GM21529 (cell line): ENCODE measurements at regions not wholly inside any gene's neighbourhood (a gene's known extent, or its start where the extent isn't known, plus 50 kb on each side); places are given as distances from the start of the nearest gene placed in this dataset.
"Not testable (repeated sequence)": the region's sequence is repeated elsewhere in the genome, so short reads cannot be mapped to it uniquely, and the experiment has no call there.

ENCODE experiments used
- ATAC-seq: cut with Tn5 transposase; IDR thresholded peaks from one replicate; pipeline ENCODE4 v1.9.1; 2021; ENCODE audit not compliant: unreplicated experiment

DNA sequence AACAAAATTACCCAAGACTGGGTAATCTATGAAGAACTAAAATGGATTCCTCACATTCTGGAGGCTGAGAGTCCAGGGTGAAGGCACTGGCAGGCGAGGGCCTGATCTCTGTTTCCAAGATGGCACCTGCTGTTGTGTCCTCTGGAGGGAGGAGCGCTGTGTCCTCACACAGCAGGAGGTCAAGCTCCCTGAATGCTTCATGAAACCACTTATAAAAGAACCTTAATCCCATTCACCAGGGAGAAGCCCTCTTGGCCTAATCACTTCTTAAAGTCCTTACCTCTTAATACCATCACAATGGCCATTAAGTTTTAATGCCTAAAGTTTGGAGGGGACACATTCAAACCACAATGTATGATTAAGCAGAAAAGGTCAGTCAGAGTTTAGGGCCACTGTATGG lies 172.4 kb downstream of the EMP1 start:
- ATAC-seq = no peak

DNA sequence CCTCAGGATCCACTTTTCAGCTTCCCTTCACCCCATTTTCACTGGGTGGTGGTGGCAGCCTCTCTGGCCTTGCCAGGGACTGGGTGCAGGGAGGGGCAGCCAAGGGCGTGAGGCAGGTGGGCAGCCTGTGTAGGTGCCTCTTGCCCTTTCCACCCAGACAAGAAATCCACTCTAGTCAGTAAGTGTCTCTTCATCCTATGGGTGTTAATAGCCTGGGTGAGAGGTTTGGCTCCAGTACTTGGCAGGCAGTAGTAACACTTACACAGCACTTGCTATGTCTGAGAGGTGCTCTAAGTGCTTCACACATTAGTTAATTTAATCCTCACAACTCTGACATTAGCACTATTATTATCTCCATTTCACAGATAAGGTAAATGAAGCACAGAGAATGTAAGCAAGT lies 171.9 kb downstream of the EMP1 start:
- ATAC-seq = no peak

DNA sequence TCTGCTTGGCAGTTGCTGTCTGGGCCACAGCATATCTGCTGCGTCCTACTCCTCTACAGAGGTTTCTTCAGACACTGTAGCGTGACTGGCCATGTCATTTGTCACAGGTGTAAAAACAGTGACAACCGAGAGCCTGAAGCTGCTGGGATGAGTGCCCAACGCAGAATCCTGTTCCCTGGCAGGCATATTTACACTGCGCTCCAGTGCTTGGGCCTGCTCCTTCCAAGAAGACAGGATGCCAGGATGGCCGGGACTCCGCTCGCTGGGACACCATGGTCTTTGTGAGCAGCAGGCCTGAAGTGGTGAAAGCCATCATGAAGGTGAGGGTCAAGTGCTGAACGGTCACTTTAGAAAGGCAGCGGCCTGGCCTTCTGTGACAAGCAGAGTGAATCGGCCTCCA lies 171.4 kb downstream of the EMP1 start:
- ATAC-seq = no peak

- ATAC-seq = no peak
Observed at GRCh38 chr12:13365748-13366366, 169.3 kb downstream of the EMP1 start.

- ATAC-seq = peak; percentile 97
Observed at GRCh38 chr12:13362260-13362841, 165.8 kb downstream of the EMP1 start.

DNA sequence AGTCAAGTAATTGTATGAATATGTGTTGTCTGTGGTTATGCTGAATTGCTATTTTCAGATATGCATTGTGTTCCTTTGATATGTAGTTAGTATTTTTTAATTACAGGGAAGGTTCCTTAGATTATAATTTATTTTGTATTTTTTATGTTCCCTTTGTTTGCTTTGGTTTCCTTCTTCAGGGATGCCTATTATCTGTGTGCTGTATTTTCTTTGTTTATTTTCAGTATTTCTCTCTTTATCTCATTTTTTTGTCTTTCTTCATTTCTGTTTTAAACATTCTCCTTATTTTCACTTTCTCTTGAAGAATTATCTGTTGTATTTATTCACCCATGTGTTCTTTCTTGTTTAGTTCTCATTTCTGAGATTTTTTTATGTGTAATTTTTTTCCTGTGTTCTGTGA lies 163.1 kb downstream of the EMP1 start:
- ATAC-seq = no peak

DNA sequence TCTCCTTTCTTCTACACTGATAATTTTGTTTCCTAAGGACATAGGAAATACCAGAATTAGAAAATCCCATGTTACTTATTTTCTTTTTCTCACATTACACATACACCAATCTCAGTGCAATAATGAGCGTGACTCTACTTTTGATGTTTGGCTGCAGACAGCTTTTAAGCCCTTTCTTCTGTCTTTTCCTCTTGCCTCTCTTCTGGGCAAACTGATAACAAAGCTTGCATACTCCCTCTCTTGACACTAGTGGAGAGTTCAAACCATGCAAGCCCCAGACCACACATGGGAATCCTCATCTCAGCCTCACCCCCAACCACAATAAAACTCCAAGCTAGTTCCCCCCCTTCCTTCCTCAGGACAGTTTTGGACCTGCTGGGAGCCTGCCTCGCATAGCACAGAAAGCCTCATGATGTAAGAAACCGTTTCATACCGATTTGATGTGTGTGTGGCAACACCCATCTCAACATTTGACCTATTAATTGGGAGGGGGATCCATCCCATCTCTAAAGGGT lies 161.9 kb downstream of the EMP1 start:
- no peak for ATAC-seq

GRCh38 chr12:13350946-13351345 lies 154.4 kb downstream of the EMP1 start:
- ATAC-seq = no peak

DNA sequence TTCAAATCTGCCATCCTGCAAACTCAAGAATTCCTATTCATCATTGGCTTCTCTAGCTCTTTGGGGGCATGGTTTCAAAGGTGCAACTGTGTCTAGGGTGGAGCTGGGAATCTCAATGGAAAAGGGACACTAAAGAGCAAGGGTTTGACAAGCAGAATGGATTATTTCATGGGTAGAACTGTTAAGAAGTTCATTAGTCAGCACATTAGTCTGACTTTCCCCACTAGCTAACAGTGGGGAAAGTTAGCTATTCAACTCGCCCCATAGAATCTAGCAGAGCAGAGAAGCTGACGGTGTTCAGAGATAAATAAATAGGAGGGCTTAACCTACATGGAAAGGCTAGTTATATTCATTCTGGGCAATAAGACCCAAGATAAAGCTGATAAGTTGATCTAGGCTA lies 153.9 kb downstream of the EMP1 start:
- no peak for ATAC-seq

- ATAC-seq = no peak
Observed at GRCh38 chr12:13348464-13348863, 151.9 kb downstream of the EMP1 start.

GRCh38 chr12:13347241-13348043 lies 150.9 kb downstream of the EMP1 start:
- ATAC-seq = no peak

DNA sequence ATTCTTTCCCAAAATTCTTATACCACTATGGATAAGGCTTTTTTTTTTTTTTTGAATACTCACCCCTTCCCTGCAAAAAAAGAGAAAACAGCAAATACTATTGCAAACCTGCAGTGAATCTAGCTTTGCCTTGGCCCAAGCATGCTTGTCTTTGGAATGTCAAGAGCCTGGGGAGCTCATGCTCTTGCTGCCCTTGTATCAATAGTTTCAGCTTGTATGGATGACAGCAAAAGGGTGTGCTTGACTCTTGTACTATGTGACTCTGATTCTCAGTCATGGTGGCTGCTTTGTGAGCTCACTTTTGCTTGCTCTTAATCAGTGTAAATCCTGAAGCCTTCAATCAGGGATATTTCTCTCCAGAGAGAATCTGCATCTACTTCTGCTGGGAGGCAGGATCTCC lies 149.2 kb downstream of the EMP1 start:
- ATAC-seq = no peak

DNA sequence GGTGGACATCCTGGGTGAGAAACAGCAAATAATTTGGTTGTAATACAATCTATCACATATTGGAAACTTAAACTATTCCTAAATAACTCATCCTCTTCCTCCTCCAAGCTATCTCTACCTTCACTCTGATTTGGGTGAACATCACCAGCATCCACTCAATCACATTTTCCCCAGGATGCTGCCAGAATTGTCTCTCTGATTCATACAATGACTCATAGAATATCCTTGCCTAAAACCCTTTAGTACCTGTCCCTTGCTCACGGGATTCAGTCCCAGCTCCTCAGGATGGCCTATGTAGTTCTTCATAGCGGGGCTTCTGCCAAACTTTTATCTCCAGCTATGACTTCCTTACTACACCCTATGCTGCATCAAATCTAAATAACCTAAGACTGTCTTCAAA lies 146.8 kb downstream of the EMP1 start:
- ATAC-seq = no peak

GRCh38 chr12:13342971-13343370 lies 146.4 kb downstream of the EMP1 start:
- no peak for ATAC-seq

DNA sequence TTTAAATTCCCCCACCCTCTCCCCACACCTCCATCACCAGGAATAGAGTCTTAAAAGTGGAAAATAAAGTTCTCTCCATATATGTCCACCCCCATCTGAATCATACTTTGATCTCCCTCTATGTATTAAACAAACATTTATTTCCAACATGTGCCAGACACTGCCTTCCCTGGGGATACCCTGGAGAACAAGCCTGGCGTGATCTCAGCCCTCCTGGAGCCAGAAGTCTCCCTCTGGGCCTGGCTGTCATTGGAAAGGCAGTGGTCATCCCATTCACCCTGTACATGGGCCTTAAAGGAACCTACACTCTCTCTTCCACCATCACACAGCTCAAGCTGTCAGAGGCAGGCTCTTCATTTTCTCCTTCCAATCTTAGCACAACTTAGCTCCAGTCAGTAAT lies 143.6 kb downstream of the EMP1 start:
- no peak for ATAC-seq

DNA sequence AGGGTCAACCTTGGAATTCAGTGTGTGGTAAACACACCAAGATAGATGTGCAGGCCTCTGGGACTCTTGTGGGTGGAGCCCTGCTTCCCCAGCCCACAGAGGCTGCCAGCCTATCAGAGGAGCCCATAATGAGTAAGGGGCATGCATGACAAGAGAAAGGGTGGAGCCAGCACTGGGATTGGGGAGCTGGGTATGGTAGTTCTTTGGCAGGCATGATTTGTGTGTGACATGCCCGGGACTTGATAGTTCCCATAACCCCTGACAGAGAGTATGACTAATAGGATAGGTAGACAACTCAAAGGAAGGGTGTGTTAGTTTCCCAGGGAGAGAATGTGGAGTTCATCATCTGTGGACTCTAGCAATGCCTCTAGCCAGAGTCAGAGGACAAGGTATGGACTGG lies 143.0 kb downstream of the EMP1 start:
- ATAC-seq = no peak

- no peak for ATAC-seq
Observed at GRCh38 chr12:13339091-13339490, 142.6 kb downstream of the EMP1 start.

DNA sequence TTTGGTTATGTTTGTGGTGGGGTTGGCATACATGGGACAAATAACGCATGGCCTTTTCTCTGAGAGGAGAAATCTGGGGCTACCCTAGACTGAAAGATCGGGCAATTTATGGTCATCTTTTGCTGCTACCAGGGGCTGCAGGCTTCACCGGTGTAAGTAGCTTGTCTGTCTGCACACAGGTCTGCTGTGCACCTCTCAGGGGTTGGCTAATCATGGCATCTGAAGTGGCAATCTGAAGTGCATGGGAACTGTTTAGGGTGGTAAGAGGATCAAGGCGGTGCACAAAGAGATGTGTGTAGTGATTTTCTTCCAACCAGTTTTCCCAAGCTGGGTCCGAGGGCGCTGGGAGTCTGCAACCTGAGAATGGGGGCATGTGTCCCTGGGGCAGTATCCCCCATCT lies 141.3 kb downstream of the EMP1 start:
- ATAC-seq = no peak

GRCh38 chr12:13336216-13336615 lies 139.7 kb downstream of the EMP1 start:
- ATAC-seq = no peak

DNA sequence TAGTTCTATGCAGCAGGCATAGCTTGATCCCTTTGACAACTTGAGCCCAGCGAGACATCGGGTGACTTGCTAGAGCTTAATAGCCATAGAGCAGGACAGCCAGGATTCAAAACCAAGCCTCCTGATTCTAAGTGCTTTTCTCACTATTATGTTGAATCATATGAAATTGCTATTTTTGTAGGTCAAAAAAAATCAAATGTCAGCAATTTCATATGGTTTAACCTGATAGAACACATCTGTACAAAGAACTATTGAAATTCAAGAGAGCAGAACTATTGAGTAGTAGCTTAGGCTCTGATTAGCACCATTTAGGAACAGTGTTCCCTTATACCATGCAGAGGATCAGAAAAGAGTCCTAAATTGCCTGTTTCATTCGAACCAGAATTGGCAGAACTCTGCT lies 132.0 kb downstream of the EMP1 start:
- no peak for ATAC-seq

- ATAC-seq = no peak
Observed at GRCh38 chr12:13326076-13326475, 129.6 kb downstream of the EMP1 start.

DNA sequence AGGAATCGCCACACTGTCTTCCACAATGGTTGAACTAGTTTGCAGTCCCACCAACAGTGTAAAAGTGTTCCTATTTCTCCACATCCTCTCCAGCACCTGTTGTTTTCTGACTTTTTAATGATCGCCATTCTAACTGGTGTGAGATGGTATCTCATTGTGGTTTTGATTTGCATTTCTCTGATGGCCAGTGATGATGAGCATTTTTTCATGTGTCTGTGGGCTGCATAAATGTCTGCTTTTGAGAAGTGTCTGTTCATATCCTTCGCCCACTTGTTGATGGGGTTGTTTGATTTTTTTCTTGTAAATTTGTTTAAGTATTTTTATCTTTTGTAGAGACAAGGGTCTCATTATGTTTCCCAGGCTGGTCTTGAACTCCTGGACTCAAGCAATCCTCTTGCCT lies 128.5 kb downstream of the EMP1 start:
- not testable (repeated sequence) for ATAC-seq
